SK-N-SH (cell line): ENCODE measurements at regions not wholly inside any gene's neighbourhood (a gene's known extent, or its start where the extent isn't known, plus 50 kb on each side); places are given as distances from the start of the nearest gene placed in this dataset.

Experiments
- CTCF ChIA-PET: fragments of 300-600, 350-600 bp; formaldehyde crosslinking; extraction: SDS; loops from one replicate; lab custom pipeline; 2021; lab: Yijun Ruan, JAX
- POLR2A ChIA-PET: fragments of 350-600 bp; sonication (Branson Sonifier 250); formaldehyde crosslinking; extraction: SDS; loops from one replicate; lab custom pipeline; 2020; ENCODE audit warnings: antibody characterized with exemption, inconsistent platforms; lab: Yijun Ruan, JAX
- DNase-seq: peaks from one replicate; pipeline ENCODE4 v3.0.0; 2012
- H2AFZ ChIP-seq: fragments of 200-600 bp; sonication (generic); 2 replicates; pipeline ENCODE4 v1.8.1; 2016; ENCODE audit warnings: antibody characterized with exemption, mild to moderate bottlenecking, low read depth
- H3F3A ChIP-seq: fragments of 200-600 bp; sonication (generic); replicated peaks from 2 replicates; pipeline ENCODE3; 2016; ENCODE audit warnings: antibody characterized with exemption, mild to moderate bottlenecking; ENCODE audit not compliant: insufficient read depth
- H3K27ac ChIP-seq, 2 experiments: fragments of 200-500 bp in 1 of 2; fragments of 200-600 bp in 1 of 2; sonication (Bioruptor generic) in 1 of 2; sonication (generic), shearing (Covaris generic) in 1 of 2; 2 replicates each; pipeline versions ENCODE4 v1.5.1 to v1.6.1; 2014 to 2016; ENCODE audit warnings: low read depth in 2 of 2, inconsistent platforms in 1 of 2, low read length in 1 of 2, mild to moderate bottlenecking in 1 of 2, mixed read lengths in 1 of 2
- H3K27me3 ChIP-seq: fragments of 200-600 bp; sonication (generic), shearing (Covaris generic); 2 replicates; pipeline ENCODE4 v1.6.1; 2016; ENCODE audit warnings: mixed run types; ENCODE audit not compliant: insufficient read depth
- H3K36me3 ChIP-seq, 2 experiments: fragments of 200-500 bp in 1 of 2; fragments of 200-600 bp in 1 of 2; sonication (Bioruptor generic) in 1 of 2; sonication (generic) in 1 of 2; replicated peaks in 1 of 2; 2 replicates each; pipeline versions ENCODE3 to v1.5.1; 2014 to 2016; ENCODE audit warnings: low read length in 1 of 2, mild to moderate bottlenecking in 1 of 2; ENCODE audit not compliant: insufficient read depth in 2 of 2, control insufficient read depth in 1 of 2
- H3K4me1 ChIP-seq, 2 experiments: fragments of 200-500 bp in 1 of 2; fragments of 200-600 bp in 1 of 2; sonication (Bioruptor generic) in 1 of 2; sonication (generic), shearing (Covaris generic) in 1 of 2; 2 replicates each; pipeline versions ENCODE4 v1.5.1 to v1.6.1; 2014 to 2016; ENCODE audit warnings: low read depth in 1 of 2, low read length in 1 of 2, mixed run types in 1 of 2; ENCODE audit not compliant: insufficient read depth in 2 of 2, control insufficient read depth in 1 of 2
- H3K4me2 ChIP-seq: fragments of 200-600 bp; sonication (generic), shearing (Covaris generic); 2 replicates; pipeline ENCODE4 v1.6.1; 2017; ENCODE audit warnings: mixed run types
- H3K4me3 ChIP-seq, 2 experiments: fragments of 200-500 bp in 1 of 2; fragments of 200-600 bp in 1 of 2; sonication (Bioruptor generic) in 1 of 2; sonication (generic), shearing (Covaris generic) in 1 of 2; 2 replicates each; pipeline versions ENCODE4 v1.5.1 to v1.8.1; 2014 to 2016; ENCODE audit warnings: low read depth in 2 of 2, inconsistent platforms in 1 of 2, low read length in 1 of 2, mild to moderate bottlenecking in 1 of 2, mixed read lengths in 1 of 2, moderate library complexity in 1 of 2
- H3K79me2 ChIP-seq: fragments of 200-600 bp; sonication (generic); 2 replicates; pipeline ENCODE4 v1.8.1; 2017; ENCODE audit warnings: mild to moderate bottlenecking; ENCODE audit not compliant: insufficient read depth
- H3K9ac ChIP-seq: fragments of 200-600 bp; sonication (generic); 2 replicates; pipeline ENCODE4 v1.6.1; 2017; ENCODE audit warnings: mixed run types
- H3K9me2 ChIP-seq: fragments of 200-600 bp; sonication (generic); 2 replicates; pipeline ENCODE4 v1.6.1; 2017; ENCODE audit warnings: mixed run types
- H3K9me3 ChIP-seq: fragments of 200-600 bp; sonication (generic); 2 replicates; pipeline ENCODE4 v1.6.1; 2017; ENCODE audit warnings: mixed run types, mild to moderate bottlenecking, moderate library complexity
- H4K20me1 ChIP-seq: fragments of 200-600 bp; sonication (generic); 2 replicates; pipeline ENCODE4 v1.6.1; 2017; ENCODE audit warnings: mild to moderate bottlenecking, mixed run types; ENCODE audit not compliant: insufficient read depth
- CHD2 ChIP-seq: fragments of 150-350 bp; IDR thresholded peaks from 2 replicates; pipeline ENCODE4 v1.6.1; 2018; ENCODE audit warnings: low read length; ENCODE audit not compliant: partially characterized antibody
- ELF1 ChIP-seq: IDR thresholded peaks from 2 replicates; pipeline ENCODE4 v1.4.0; 2012
- EZH2phosphoT487 ChIP-seq: fragments of 200-600 bp; sonication (generic); IDR thresholded peaks from 2 replicates; pipeline ENCODE4 v1.6.1; 2017; ENCODE audit warnings: low read depth, mixed run types, mild to moderate bottlenecking, antibody characterized with exemption, moderate library complexity, borderline replicate concordance
- FOSL2 ChIP-seq: IDR thresholded peaks from 2 replicates; pipeline ENCODE4 v1.4.0; 2012; ENCODE audit warnings: low read depth, mild to moderate bottlenecking, moderate library complexity, borderline replicate concordance
- FOXJ3 ChIP-seq: sonication (generic); formaldehyde crosslinking; IDR thresholded peaks from 2 replicates; pipeline ENCODE4 v1.5.1; 2020; ENCODE audit warnings: mild to moderate bottlenecking, missing genetic modification reagents
- FOXM1 ChIP-seq: IDR thresholded peaks from 2 replicates; pipeline ENCODE4 v1.4.0; 2012; ENCODE audit warnings: low read depth, mild to moderate bottlenecking
- GABPA ChIP-seq: IDR thresholded peaks from 2 replicates; pipeline ENCODE4 v1.4.0; 2012; ENCODE audit warnings: low read depth, mild to moderate bottlenecking
- GATA2 ChIP-seq: sonication (generic); formaldehyde crosslinking; IDR thresholded peaks from 2 replicates; pipeline ENCODE4 v1.5.0; 2020; ENCODE audit warnings: mild to moderate bottlenecking, missing genetic modification reagents
- JUND ChIP-seq: IDR thresholded peaks from 2 replicates; pipeline ENCODE4 v1.4.0; 2012
- MEF2A ChIP-seq: IDR thresholded peaks from 2 replicates; pipeline ENCODE4 v1.4.0; 2012; ENCODE audit warnings: low read depth, borderline replicate concordance
- MXI1 ChIP-seq: IDR thresholded peaks from 2 replicates; pipeline ENCODE4 v1.6.1; 2012; ENCODE audit warnings: mild to moderate bottlenecking, low read depth, low read length, improper control_type of control experiment
- NFIC ChIP-seq: IDR thresholded peaks from 2 replicates; pipeline ENCODE4 v1.4.0; 2012; ENCODE audit warnings: borderline replicate concordance
- NRF1 ChIP-seq: IDR thresholded peaks from 2 replicates; pipeline ENCODE4 v1.6.1; 2012; ENCODE audit warnings: low read depth, mild to moderate bottlenecking, low read length
- POLR2AphosphoS5 ChIP-seq: IDR thresholded peaks from 2 replicates; pipeline ENCODE4 v1.6.1; 2012; ENCODE audit warnings: low read depth, low read length
- RAD21 ChIP-seq: IDR thresholded peaks from 2 replicates; pipeline ENCODE4 v1.6.1; 2012; ENCODE audit warnings: mild to moderate bottlenecking, low read length
- RCOR1 ChIP-seq: fragments of 150-350 bp; IDR thresholded peaks from 2 replicates; pipeline ENCODE4 v1.6.1; 2017; ENCODE audit warnings: antibody characterized with exemption, low read length
- RFX5 ChIP-seq: IDR thresholded peaks from 2 replicates; pipeline ENCODE4 v1.6.1; 2012; ENCODE audit warnings: mild to moderate bottlenecking, improper control_type of control experiment, low read length
- SIN3A ChIP-seq: IDR thresholded peaks from 2 replicates; pipeline ENCODE4 v1.6.1; 2012; ENCODE audit warnings: low read depth, mild to moderate bottlenecking, low read length, moderate library complexity, borderline replicate concordance
- SMC3 ChIP-seq: IDR thresholded peaks from 2 replicates; pipeline ENCODE4 v1.6.1; 2012; ENCODE audit warnings: low read depth, low read length, improper control_type of control experiment
- TAF1 ChIP-seq: IDR thresholded peaks from 2 replicates; pipeline ENCODE4 v1.6.1; 2012; ENCODE audit warnings: low read depth, mild to moderate bottlenecking, low read length, moderate library complexity, borderline replicate concordance
- WGBS: methylation state at CpG from one replicate; pipeline ENCODE4 v1.1.6; 2017; ENCODE audit warnings: low lambda C conversion rate; 5-methylcytosine and 5-hydroxymethylcytosine counted together
- TF ChIP-seq, protein P1 (sequence below): fragments of 150-350 bp; IDR thresholded peaks from 2 replicates; pipeline ENCODE4 v1.6.1; 2016; ENCODE audit warnings: mild to moderate bottlenecking, low read depth, low read length
- TF ChIP-seq, protein P2 (sequence below): IDR thresholded peaks from 2 replicates; pipeline ENCODE4 v1.4.0; 2012; ENCODE audit warnings: low read depth
- TF ChIP-seq, protein P3 (sequence below): IDR thresholded peaks from 2 replicates; pipeline ENCODE4; 2012
- TF ChIP-seq, protein P4 (sequence below): fragments of 150-350 bp; IDR thresholded peaks from 2 replicates; pipeline ENCODE4 v1.6.1; 2017; ENCODE audit warnings: antibody characterized with exemption, low read length, low read depth, borderline replicate concordance
- TF ChIP-seq, protein P5 (sequence below): IDR thresholded peaks from 2 replicates; pipeline ENCODE4 v1.4.0; 2012; ENCODE audit warnings: low read depth, borderline replicate concordance

DNA sequence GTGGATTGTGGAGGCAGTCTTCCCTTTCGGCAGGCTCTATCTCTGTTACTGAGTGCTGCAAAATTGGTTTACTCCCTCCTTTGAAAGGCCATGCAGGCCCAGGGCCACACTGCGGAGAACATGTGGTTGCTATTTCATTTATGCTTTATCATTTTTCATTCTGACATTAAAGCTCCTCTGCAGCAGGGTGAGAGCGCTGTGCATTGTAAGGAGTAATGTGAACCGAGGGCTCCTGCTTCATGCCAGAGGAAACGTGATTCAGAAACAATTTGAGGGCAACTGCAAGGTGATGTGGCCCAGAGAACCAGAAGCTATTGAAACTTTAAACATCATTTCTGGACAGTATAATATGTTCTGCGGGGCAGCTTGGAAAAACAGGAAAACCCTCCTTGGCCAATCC is 341.6 kb upstream of the NT5C1B start (continued):
- TF ChIP-seq, protein P1, sequence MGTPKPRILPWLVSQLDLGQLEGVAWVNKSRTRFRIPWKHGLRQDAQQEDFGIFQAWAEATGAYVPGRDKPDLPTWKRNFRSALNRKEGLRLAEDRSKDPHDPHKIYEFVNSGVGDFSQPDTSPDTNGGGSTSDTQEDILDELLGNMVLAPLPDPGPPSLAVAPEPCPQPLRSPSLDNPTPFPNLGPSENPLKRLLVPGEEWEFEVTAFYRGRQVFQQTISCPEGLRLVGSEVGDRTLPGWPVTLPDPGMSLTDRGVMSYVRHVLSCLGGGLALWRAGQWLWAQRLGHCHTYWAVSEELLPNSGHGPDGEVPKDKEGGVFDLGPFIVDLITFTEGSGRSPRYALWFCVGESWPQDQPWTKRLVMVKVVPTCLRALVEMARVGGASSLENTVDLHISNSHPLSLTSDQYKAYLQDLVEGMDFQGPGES, result no peak
- TF ChIP-seq ELF1 (no peak), SMC3 (no peak), JUND (peak; percentile 29; the same call in 1 of the 2 replicates), POLR2AphosphoS5 (peak; percentile 39; the same call in 1 of the 2 replicates), NRF1 (no peak), TAF1 (no peak), FOSL2 (0 out of 2 replicates have a peak, but pooled peaks have one; percentile 15), MXI1 (0 out of 2 replicates have a peak, but pooled peaks have one; percentile 40), FOXM1 (0 out of 2 replicates have a peak, but pooled peaks have one; percentile 32), RFX5 (no peak), GATA2 (no peak), MEF2A (no peak), RCOR1 (no peak), FOXJ3 (CRISPR knock-in tag) (no peak), RAD21 (no peak), EZH2phosphoT487 (no peak), NFIC (peak; percentile 39; the same call in 1 of the 2 replicates), GABPA (no peak), CHD2 (no peak)
- TF ChIP-seq, protein P2, sequence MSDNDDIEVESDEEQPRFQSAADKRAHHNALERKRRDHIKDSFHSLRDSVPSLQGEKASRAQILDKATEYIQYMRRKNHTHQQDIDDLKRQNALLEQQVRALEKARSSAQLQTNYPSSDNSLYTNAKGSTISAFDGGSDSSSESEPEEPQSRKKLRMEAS, result peak; percentile 65

DNA sequence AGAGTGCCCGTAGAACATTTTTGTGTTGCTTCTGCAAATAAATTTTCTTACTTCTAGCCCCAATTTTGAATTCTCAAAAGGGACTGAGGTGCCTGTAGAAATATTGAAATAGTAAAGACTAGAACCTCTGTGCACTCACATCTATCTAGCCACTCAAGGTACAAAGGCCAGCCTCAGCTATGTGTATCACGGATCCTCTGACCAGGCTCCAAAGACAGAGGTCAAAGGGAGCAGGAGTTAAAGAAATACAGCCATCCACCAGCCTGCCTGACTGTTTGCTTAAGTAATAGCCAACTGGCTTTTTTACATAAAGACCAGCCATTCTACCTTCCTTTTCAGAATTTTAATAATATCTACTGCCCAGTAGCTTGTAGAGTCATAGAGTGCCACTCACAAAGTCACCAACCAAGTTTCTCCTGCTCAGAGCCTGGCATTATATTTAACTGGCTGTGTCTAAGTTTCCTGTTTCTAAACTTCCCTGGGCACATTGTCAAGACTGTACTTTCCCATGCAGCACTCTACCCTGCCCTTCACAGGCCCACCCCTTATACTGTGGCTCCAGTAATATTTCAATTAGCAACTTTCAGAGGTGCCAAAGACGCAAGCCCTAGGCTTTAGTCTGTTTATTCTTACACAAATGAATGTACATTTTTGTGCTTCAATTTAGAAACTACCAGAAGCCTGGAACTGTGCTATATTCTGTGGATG is 338.3 kb upstream of the NT5C1B start:
- Histone ChIP-seq H3K79me2 (no peaks in the 10 kb centered on the region), H4K20me1 (no peaks in the 10 kb centered on the region), H3K27me3 (no peaks in the 10 kb centered on the region)
- POLR2A ChIA-PET, result no interaction called here
- TF ChIP-seq, protein P3, sequence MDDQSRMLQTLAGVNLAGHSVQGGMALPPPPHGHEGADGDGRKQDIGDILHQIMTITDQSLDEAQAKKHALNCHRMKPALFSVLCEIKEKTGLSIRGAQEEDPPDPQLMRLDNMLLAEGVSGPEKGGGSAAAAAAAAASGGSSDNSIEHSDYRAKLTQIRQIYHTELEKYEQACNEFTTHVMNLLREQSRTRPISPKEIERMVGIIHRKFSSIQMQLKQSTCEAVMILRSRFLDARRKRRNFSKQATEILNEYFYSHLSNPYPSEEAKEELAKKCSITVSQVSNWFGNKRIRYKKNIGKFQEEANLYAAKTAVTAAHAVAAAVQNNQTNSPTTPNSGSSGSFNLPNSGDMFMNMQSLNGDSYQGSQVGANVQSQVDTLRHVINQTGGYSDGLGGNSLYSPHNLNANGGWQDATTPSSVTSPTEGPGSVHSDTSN, result no peak
- no peak for TF ChIP-seq RFX5
- TF ChIP-seq, protein P4, sequence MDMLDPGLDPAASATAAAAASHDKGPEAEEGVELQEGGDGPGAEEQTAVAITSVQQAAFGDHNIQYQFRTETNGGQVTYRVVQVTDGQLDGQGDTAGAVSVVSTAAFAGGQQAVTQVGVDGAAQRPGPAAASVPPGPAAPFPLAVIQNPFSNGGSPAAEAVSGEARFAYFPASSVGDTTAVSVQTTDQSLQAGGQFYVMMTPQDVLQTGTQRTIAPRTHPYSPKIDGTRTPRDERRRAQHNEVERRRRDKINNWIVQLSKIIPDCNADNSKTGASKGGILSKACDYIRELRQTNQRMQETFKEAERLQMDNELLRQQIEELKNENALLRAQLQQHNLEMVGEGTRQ, result no peak
- no peak for TF ChIP-seq NRF1
- no peak for TF ChIP-seq MXI1
- no peak for TF ChIP-seq MEF2A
- no peak for TF ChIP-seq SIN3A
- TF ChIP-seq, protein P5, sequence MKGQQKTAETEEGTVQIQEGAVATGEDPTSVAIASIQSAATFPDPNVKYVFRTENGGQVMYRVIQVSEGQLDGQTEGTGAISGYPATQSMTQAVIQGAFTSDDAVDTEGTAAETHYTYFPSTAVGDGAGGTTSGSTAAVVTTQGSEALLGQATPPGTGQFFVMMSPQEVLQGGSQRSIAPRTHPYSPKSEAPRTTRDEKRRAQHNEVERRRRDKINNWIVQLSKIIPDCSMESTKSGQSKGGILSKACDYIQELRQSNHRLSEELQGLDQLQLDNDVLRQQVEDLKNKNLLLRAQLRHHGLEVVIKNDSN, result no peak
- TF ChIP-seq, all 33 proteins: peak for 0
- H2AFZ ChIP-seq, result no peak overlapping the region
- no peak overlapping the region for H3K4me3 ChIP-seq
- no peak overlapping the region for H3K9ac ChIP-seq
- no peak overlapping the region for H3K27ac ChIP-seq
- no peak for DNase-seq
- H3K9me2 ChIP-seq, result no peaks in the 10 kb centered on the region
- peaks cover 11% of the 10 kb centered on the region for H3F3A ChIP-seq
- H3K36me3 ChIP-seq, result no peaks in the 10 kb centered on the region
- CTCF ChIA-PET, result no interaction called here
- no peaks in the 10 kb centered on the region for H3K9me3 ChIP-seq
- H3K4me1 ChIP-seq, result peaks cover 9 to 17% of the 10 kb centered on the region in 2 experiments
- no peak overlapping the region for H3K4me2 ChIP-seq
- WGBS, result 90% methylated on average over 3 of the region's 3 CpGs
